Medulla oblongata (tissue), 1 donor: ENCODE measurements at regions not wholly inside any gene's neighbourhood (a gene's known extent, or its start where the extent isn't known, plus 50 kb on each side); places are given as distances from the start of the nearest gene placed in this dataset.

Experiments used
- DNase-seq: peaks from one replicate; pipeline ENCODE4 v3.0.0-alpha.2; 2015; ENCODE audit errors: extremely low spot score

- no peak for DNase-seq
Measured at GRCh38 chr3:180092889-180093288, 56.2 kb upstream of the PEX5L start.

- no peak for DNase-seq
Measured at GRCh38 chr3:180093535-180093934, 56.8 kb upstream of the PEX5L start.

GRCh38 chr3:180097626-180098025 lies 60.9 kb upstream of the PEX5L start:
- no peak for DNase-seq

- no peak for DNase-seq
Measured at GRCh38 chr3:180102134-180102533, 65.4 kb upstream of the PEX5L start.

GRCh38 chr3:180102604-180103003 lies 65.9 kb upstream of the PEX5L start:
- no peak for DNase-seq

GRCh38 chr3:180116203-180116602 lies 79.5 kb upstream of the PEX5L start:
- DNase-seq: no peak

- DNase-seq: no peak
Measured at GRCh38 chr3:180116658-180117057, 79.9 kb upstream of the PEX5L start.

GRCh38 chr3:180117381-180118163 lies 80.8 kb upstream of the PEX5L start:
- DNase-seq: no peak

GRCh38 chr3:180119567-180119966 lies 82.8 kb upstream of the PEX5L start:
- no peak for DNase-seq

- DNase-seq: no peak
Measured at GRCh38 chr3:180123928-180124327, 87.2 kb upstream of the PEX5L start.

GRCh38 chr3:180131169-180131568 lies 94.4 kb upstream of the PEX5L start:
- no peak for DNase-seq

GRCh38 chr3:180135101-180135500 lies 98.4 kb upstream of the PEX5L start:
- DNase-seq: no peak

- DNase-seq: no peak
Measured at GRCh38 chr3:180138871-180139270, 102.1 kb upstream of the PEX5L start.

GRCh38 chr3:180142041-180142440 lies 105.3 kb upstream of the PEX5L start:
- DNase-seq: no peak

- DNase-seq: no peak
Measured at GRCh38 chr3:180142472-180142871, 105.7 kb upstream of the PEX5L start.

- no peak for DNase-seq
Measured at GRCh38 chr3:180161770-180162169, 125.0 kb upstream of the PEX5L start.

GRCh38 chr3:180175572-180175971 lies 138.8 kb upstream of the PEX5L start:
- DNase-seq: no peak

GRCh38 chr3:180176059-180176458 lies 139.3 kb upstream of the PEX5L start:
- no peak for DNase-seq

- DNase-seq: no peak
Measured at GRCh38 chr3:180177255-180177654, 140.5 kb upstream of the PEX5L start.

GRCh38 chr3:180179562-180179961 lies 142.8 kb upstream of the PEX5L start:
- DNase-seq: no peak

- DNase-seq: no peak
Measured at GRCh38 chr3:180180795-180181194, 144.1 kb upstream of the PEX5L start.

GRCh38 chr3:180181387-180181786 lies 144.7 kb upstream of the PEX5L start:
- DNase-seq: no peak

- no peak for DNase-seq
Measured at GRCh38 chr3:180183346-180183745, 146.6 kb upstream of the PEX5L start.

GRCh38 chr3:180184816-180185215 lies 148.1 kb upstream of the PEX5L start:
- DNase-seq: no peak
